IMR-90 (cell line): ENCODE measurements at regions not wholly inside any gene's neighbourhood (a gene's known extent, or its start where the extent isn't known, plus 50 kb on each side); places are given as distances from the start of the nearest gene placed in this dataset.

ENCODE experiments used
- ATAC-seq: fragments of 200-7000 bp; cut with Tn5 transposase; 2 replicates; pipeline ENCODE4 v1.9.1; 2020; ENCODE audit warnings: low read depth, mild to moderate bottlenecking, moderate library complexity
- BruUV-seq: library from RNA; stranded (reverse); fragments of 400-500 nt; replicated peaks from 2 replicates; lab custom pipeline; 2021; lab: Mats Ljungman, UMichigan
- CTCF ChIA-PET: fragments of 300-600 bp; formaldehyde crosslinking; extraction: SDS; loops from one replicate; lab custom pipeline; 2021; ENCODE audit warnings: antibody characterized with exemption; lab: Yijun Ruan, JAX
- POLR2A ChIA-PET: fragments of 300-600 bp; sonication (Branson Sonifier 250); formaldehyde crosslinking; loops from one replicate; lab custom pipeline; 2022; ENCODE audit warnings: antibody characterized with exemption; ENCODE audit not compliant: unreplicated experiment; lab: Charles Lee
- DNase-seq: peaks from one replicate; pipeline ENCODE4 v3.0.0; 2013
- H2AFZ ChIP-seq: replicated peaks from 2 replicates; pipeline ENCODE3; 2013; ENCODE audit warnings: low read length, mild to moderate bottlenecking; ENCODE audit not compliant: poor library complexity
- H2AK5ac ChIP-seq: 2 replicates; pipeline ENCODE4 v1.6.1; 2013; ENCODE audit warnings: low read depth, low read length, inconsistent platforms
- H2AK9ac ChIP-seq: replicated peaks from 2 replicates; pipeline ENCODE3; 2013; ENCODE audit warnings: mild to moderate bottlenecking, low read depth, low read length, moderate library complexity; ENCODE audit not compliant: poor library complexity
- H2BK120ac ChIP-seq: 2 replicates; pipeline ENCODE4 v1.6.1; 2013; ENCODE audit warnings: low read depth, low read length, inconsistent platforms
- H2BK15ac ChIP-seq: 3 replicates; pipeline ENCODE4 v1.6.1; 2013; ENCODE audit warnings: low read depth, low read length, inconsistent platforms
- H2BK20ac ChIP-seq: 2 replicates; pipeline ENCODE4 v1.6.1; 2013; ENCODE audit warnings: low read depth, mild to moderate bottlenecking, inconsistent platforms, low read length, moderate library complexity
- H2BK5ac ChIP-seq: 2 replicates; pipeline ENCODE4 v1.6.1; 2013; ENCODE audit warnings: mild to moderate bottlenecking, low read depth, low read length, inconsistent platforms; ENCODE audit not compliant: poor library complexity, severe bottlenecking
- H3K14ac ChIP-seq: replicated peaks from 2 replicates; pipeline ENCODE4 v1.6.1; 2013; ENCODE audit warnings: low read depth, low read length, inconsistent platforms
- H3K18ac ChIP-seq: 2 replicates; pipeline ENCODE4 v1.6.1; 2013; ENCODE audit warnings: low read depth, low read length, control low read depth
- H3K23ac ChIP-seq: 2 replicates; pipeline ENCODE4 v1.6.1; 2013; ENCODE audit warnings: low read depth, low read length, inconsistent platforms
- H3K27ac ChIP-seq: 2 replicates; pipeline ENCODE4 v1.5.1; 2013; ENCODE audit warnings: mild to moderate bottlenecking, control low read depth, low read length; ENCODE audit not compliant: insufficient read depth
- H3K27me3 ChIP-seq: 2 replicates; pipeline ENCODE4 v1.6.1; 2013; ENCODE audit warnings: low read length; ENCODE audit not compliant: control insufficient read depth, insufficient read depth
- H3K36me3 ChIP-seq: 2 replicates; pipeline ENCODE4 v1.6.1; 2013; ENCODE audit warnings: low read length, mixed read lengths; ENCODE audit not compliant: control insufficient read depth, insufficient read depth
- H3K4ac ChIP-seq: 2 replicates; pipeline ENCODE4 v1.6.1; 2013; ENCODE audit warnings: low read depth, low read length, inconsistent platforms
- H3K4me1 ChIP-seq: 2 replicates; pipeline ENCODE4 v1.6.1; 2013; ENCODE audit warnings: low read length, mixed read lengths; ENCODE audit not compliant: control insufficient read depth, insufficient read depth
- H3K4me2 ChIP-seq: 2 replicates; pipeline ENCODE4 v1.6.1; 2013; ENCODE audit warnings: low read depth, mild to moderate bottlenecking, control low read depth, low read length, moderate library complexity
- H3K4me3 ChIP-seq: 2 replicates; pipeline ENCODE4 v1.5.1; 2013; ENCODE audit warnings: low read depth, mild to moderate bottlenecking, control low read depth, low read length, moderate library complexity; ENCODE audit not compliant: insufficient read depth
- H3K56ac ChIP-seq: 2 replicates; pipeline ENCODE4 v1.6.1; 2013; ENCODE audit warnings: low read length, inconsistent platforms; ENCODE audit not compliant: insufficient read depth; ENCODE audit errors: extremely low read depth
- H3K79me1 ChIP-seq, 2 experiments: 2 replicates each; pipeline ENCODE4 v1.6.1; 2013; ENCODE audit warnings: low read length in 2 of 2, inconsistent platforms in 1 of 2, low read depth in 1 of 2
- H3K9ac ChIP-seq: 2 replicates; pipeline ENCODE4 v1.6.1; 2013; ENCODE audit warnings: low read depth, low read length, control low read depth
- H3K9me1 ChIP-seq: 2 replicates; pipeline ENCODE4 v1.6.1; 2013; ENCODE audit warnings: low read length, inconsistent platforms; ENCODE audit not compliant: insufficient read depth
- H3K9me3 ChIP-seq: 2 replicates; pipeline ENCODE4 v1.6.1; 2013; ENCODE audit warnings: low read length; ENCODE audit not compliant: control insufficient read depth, insufficient read depth
- H4K20me1 ChIP-seq: 2 replicates; pipeline ENCODE4 v1.6.1; 2013; ENCODE audit warnings: low read length, inconsistent platforms; ENCODE audit not compliant: insufficient read depth
- H4K5ac ChIP-seq: 2 replicates; pipeline ENCODE4 v1.6.1; 2013; ENCODE audit warnings: mild to moderate bottlenecking, low read depth, low read length, control low read depth
- H4K8ac ChIP-seq, 2 experiments: 2 replicates each; pipeline ENCODE4 v1.6.1; 2013; ENCODE audit warnings: low read depth in 2 of 2, low read length in 2 of 2, control low read depth in 1 of 2, inconsistent platforms in 1 of 2
- H4K91ac ChIP-seq: 2 replicates; pipeline ENCODE4 v1.6.1; 2013; ENCODE audit warnings: low read depth, low read length, inconsistent platforms; ENCODE audit not compliant: insufficient read depth
- BHLHE40 ChIP-seq: fragments of 150-350 bp; IDR thresholded peaks from 2 replicates; pipeline ENCODE4 v1.6.1; 2016; ENCODE audit warnings: mild to moderate bottlenecking, low read depth, low read length
- CEBPB ChIP-seq: IDR thresholded peaks from 2 replicates; pipeline ENCODE4 v1.6.1; 2012; ENCODE audit warnings: low read depth, low read length, improper control_type of control experiment
- ELK1 ChIP-seq: fragments of 150-350 bp; IDR thresholded peaks from 2 replicates; pipeline ENCODE4 v1.6.1; 2016; ENCODE audit warnings: low read depth, mild to moderate bottlenecking, low read length, moderate library complexity, borderline replicate concordance
- FOS ChIP-seq: fragments of 150-350 bp; IDR thresholded peaks from 2 replicates; pipeline ENCODE4 v1.6.1; 2016; ENCODE audit warnings: low read depth, low read length
- MAFK ChIP-seq: IDR thresholded peaks from 2 replicates; pipeline ENCODE4 v1.6.1; 2012; ENCODE audit warnings: low read depth, low read length, improper control_type of control experiment
- MAZ ChIP-seq: IDR thresholded peaks from 2 replicates; pipeline ENCODE4 v1.6.1; 2012; ENCODE audit warnings: low read depth, mild to moderate bottlenecking, low read length, improper control_type of control experiment, moderate library complexity, borderline replicate concordance
- MXI1 ChIP-seq: IDR thresholded peaks from 2 replicates; pipeline ENCODE4 v1.6.1; 2012; ENCODE audit warnings: low read depth, mild to moderate bottlenecking, low read length, moderate library complexity, borderline replicate concordance
- POLR2A ChIP-seq: IDR thresholded peaks from 2 replicates; pipeline ENCODE4 v1.6.1; 2012; ENCODE audit warnings: mild to moderate bottlenecking, low read depth, low read length
- RAD21 ChIP-seq: IDR thresholded peaks from 2 replicates; pipeline ENCODE4 v1.6.1; 2012; ENCODE audit warnings: low read length, improper control_type of control experiment
- RCOR1 ChIP-seq: IDR thresholded peaks from 2 replicates; pipeline ENCODE4 v1.6.1; 2012; ENCODE audit warnings: mild to moderate bottlenecking, low read length, improper control_type of control experiment; ENCODE audit not compliant: insufficient replicate concordance
- RFX5 ChIP-seq: IDR thresholded peaks from 2 replicates; pipeline ENCODE4 v1.8.0; 2012; ENCODE audit warnings: low read depth, mild to moderate bottlenecking, low read length, moderate library complexity
- SMC3 ChIP-seq: fragments of 150-350 bp; IDR thresholded peaks from 2 replicates; pipeline ENCODE4 v1.6.1; 2016; ENCODE audit warnings: low read depth, mild to moderate bottlenecking, antibody characterized with exemption, low read length, moderate library complexity
- USF2 ChIP-seq: fragments of 150-350 bp; IDR thresholded peaks from 2 replicates; pipeline ENCODE4 v1.6.1; 2017; ENCODE audit warnings: mild to moderate bottlenecking, antibody characterized with exemption, low read length, low read depth
- WGBS, 2 experiments: methylation state at CpG; one replicate each; pipeline versions ENCODE4 v1.1.5 to v1.1.7; 2013; ENCODE audit warnings: missing lambda C conversion rate in 2 of 2; ENCODE audit not compliant: insufficient read length in 1 of 2; ENCODE audit errors: extremely low coverage in 2 of 2; 5-methylcytosine and 5-hydroxymethylcytosine counted together
- dilution Hi-C: fragments of 300-500 bp; cut with HindIII; formaldehyde crosslinking; loops from one replicate; pipeline ENCODE4 v1.14.3; 2018; ENCODE audit warnings: low sequenced_read_pairs; ENCODE audit not compliant: unreplicated experiment
- in situ Hi-C: fragments of 300-500 bp; cut with MboI; formaldehyde crosslinking; loops from 3 replicates; pipeline ENCODE4 v1.14.3; 2019; ENCODE audit warnings: low sequenced_read_pairs, inconsistent platforms, mixed read lengths
- intact Hi-C: fragments of 100-400 bp; cut with micrococcal nuclease; formaldehyde crosslinking; loops from 2 replicates; pipeline ENCODE4 v1.10.0; 2022

- Histone ChIP-seq H3K4me3 (no peak overlapping the region), H2AK9ac (no peak overlapping the region), H4K8ac (no peak overlapping the region), H2BK120ac (no peak overlapping the region), H2BK20ac (no peak overlapping the region), H3K4me2 (no peak overlapping the region), H3K14ac (no peak overlapping the region), H3K9ac (no peak overlapping the region), H3K23ac (no peak overlapping the region), H3K27ac (no peak overlapping the region), H2BK15ac (no peak overlapping the region), H2BK5ac (no peak overlapping the region), H3K79me1 (no peaks in the 10 kb centered on the region), H4K5ac (no peak overlapping the region), H3K9me1 (no peaks in the 10 kb centered on the region), H3K36me3 (no peaks in the 10 kb centered on the region), H4K91ac (no peak overlapping the region), H3K27me3 (no peaks in the 10 kb centered on the region; the same call in 1 of the 2 replicates), H2AFZ (no peak overlapping the region), H2AK5ac (no peak overlapping the region), H3K4ac (no peak overlapping the region), H3K56ac (no peak overlapping the region), H3K9me3 (no peaks in the 10 kb centered on the region), H3K18ac (no peak overlapping the region), H4K20me1 (no peaks in the 10 kb centered on the region), H3K4me1 (peaks cover 2% of the 10 kb centered on the region; the same call in 1 of the 2 replicates)
- ATAC-seq (no peak), DNase-seq (no peak)
- dilution Hi-C loops = no loop called here
- POLR2A ChIA-PET = no interaction called here
- no TSS peak for BruUV-seq
- CTCF ChIA-PET = no interaction called here
- in situ Hi-C loops = no loop called here
- no peak for TF ChIP-seq MAZ
- no peak for TF ChIP-seq POLR2A
- no peak for TF ChIP-seq RAD21
- TF ChIP-seq ELK1 = no peak
- TF ChIP-seq MAFK = no peak
- TF ChIP-seq RFX5 = no peak
- TF ChIP-seq USF2 = no peak
- TF ChIP-seq CEBPB = no peak
- TF ChIP-seq BHLHE40 = no peak
- no peak for TF ChIP-seq MXI1
- no peak for TF ChIP-seq SMC3
- TF ChIP-seq RCOR1 = no peak
- no peak for TF ChIP-seq FOS
- no CpG with 5 or more reads among the region's 14 CpGs for WGBS, 2 experiments
- intact Hi-C loops = no loop called here
Measured at GRCh38 chr13:77975358-77976042, 56.9 kb upstream of the EDNRB start.
